ENCODE measurements at regions not wholly inside any gene's neighbourhood (a gene's known extent, or its start where the extent isn't known, plus 50 kb on each side); places are given as distances from the start of the nearest gene placed in this dataset.

GRCh38 chr13:111999352-111999751, 67.6 kb upstream of the SOX1 start:
- ChIA-PET RAD21 (ENCODE audit: unreplicated experiment) (no interaction called here), SMC1A (ENCODE audit: uncharacterized antibody, unreplicated experiment) (no interaction called here), CTCF (no interaction called here), POLR2A (no interaction called here)
- no peak for TF ChIP-seq BHLHE40 (IDR thresholded peaks at IDR 0.05; ENCODE audit: borderline replicate concordance in 1 of 2, low read depth in 2 of 2, low read length in 1 of 2)
- no peak for TF ChIP-seq KDM1A (IDR thresholded peaks at IDR 0.05; ENCODE audit: borderline replicate concordance)
- TF ChIP-seq SUPT20H (IDR thresholded peaks at IDR 0.05; ENCODE audit: borderline replicate concordance, control insufficient read depth, low read depth, low read length) = no peak
- H3K4me2 ChIP-seq (ENCODE audit: control insufficient read depth, insufficient read depth) = no peak overlapping the region
- no peaks in the 10 kb centered on the region for H3K79me2 ChIP-seq (ENCODE audit: control insufficient read depth, insufficient read depth, low read length)
- intact Hi-C loops (cut with micrococcal nuclease; ENCODE audit: unreplicated experiment) (no loop called here), in situ Hi-C loops (cut with MboI) (no loop called here)
- 11% methylated on average over 5 of the region's 5 CpGs for WGBS (ENCODE audit: insufficient coverage, insufficient replicate concordance, low lambda C conversion rate, missing lambda C conversion rate)
- BruUV-seq (replicated peaks) = no TSS peak
- no peak for ATAC-seq
- no peaks in the 10 kb centered on the region; the same call in 2 of the 3 replicates for H3K9me3 ChIP-seq (replicated peaks; ENCODE audit: control insufficient read depth, insufficient read depth, low read length)
- no peaks in the 10 kb centered on the region for H3K27me3 ChIP-seq (replicated peaks in 1 of 2; ENCODE audit: control insufficient read depth in 2 of 2, insufficient read depth in 2 of 2, low read length in 1 of 2)
- H3K4me1 ChIP-seq (ENCODE audit: control insufficient read depth, insufficient read depth, low read length) = no peaks in the 10 kb centered on the region
- no peak overlapping the region for H3K27ac ChIP-seq (ENCODE audit: control insufficient read depth, insufficient read depth)
- no peak overlapping the region for H3K4me3 ChIP-seq
- no peak overlapping the region for H3K9ac ChIP-seq (ENCODE audit: control insufficient read depth, insufficient read depth, low read length)
- no peak overlapping the region for H2AFZ ChIP-seq (ENCODE audit: control insufficient read depth, low read depth, low read length)
- DNase-seq (ENCODE audit: low read depth, low spot score) = no peak
- H3K36me3 ChIP-seq (ENCODE audit: control insufficient read depth in 2 of 2, insufficient read depth in 2 of 2, low read length in 1 of 2) = no peaks in the 10 kb centered on the region
- no peaks in the 10 kb centered on the region for H4K20me1 ChIP-seq (ENCODE audit: control insufficient read depth, insufficient read depth)
- FAIRE-seq = no peak

DNA sequence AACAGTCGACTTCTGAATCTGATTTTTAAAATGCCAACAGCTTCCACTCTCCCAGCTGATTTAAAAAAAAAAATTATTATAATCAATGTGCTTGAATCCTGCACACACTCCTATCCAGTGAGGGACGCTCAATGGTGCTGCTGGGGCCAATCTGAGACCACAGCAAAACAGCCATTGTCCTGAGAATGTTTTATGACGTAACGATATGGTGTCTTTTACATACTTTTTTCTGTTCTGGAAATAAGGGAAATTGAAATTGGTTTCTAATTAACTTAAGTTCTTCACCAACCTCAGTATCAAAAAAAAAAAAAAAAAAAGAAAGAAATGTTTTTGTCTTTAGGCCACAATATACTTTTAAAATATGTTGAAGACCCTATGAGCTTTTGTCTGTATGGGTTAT, 66.1 kb upstream of the SOX1 start:
- no TSS peak for BruUV-seq (replicated peaks)
- Histone ChIP-seq H3K9ac (ENCODE audit: control insufficient read depth, insufficient read depth, low read length) (no peak overlapping the region), H3K27me3 (replicated peaks in 1 of 2; ENCODE audit: control insufficient read depth in 2 of 2, insufficient read depth in 2 of 2, low read length in 1 of 2) (no peaks in the 10 kb centered on the region), H2AFZ (ENCODE audit: control insufficient read depth, low read depth, low read length) (no peak overlapping the region), H3K79me2 (ENCODE audit: control insufficient read depth, insufficient read depth, low read length) (no peaks in the 10 kb centered on the region), H4K20me1 (ENCODE audit: control insufficient read depth, insufficient read depth) (no peaks in the 10 kb centered on the region), H3K4me3 (no peak overlapping the region), H3K4me1 (ENCODE audit: control insufficient read depth, insufficient read depth, low read length) (no peaks in the 10 kb centered on the region), H3K36me3 (ENCODE audit: control insufficient read depth in 2 of 2, insufficient read depth in 2 of 2, low read length in 1 of 2) (no peaks in the 10 kb centered on the region), H3K9me3 (replicated peaks; ENCODE audit: control insufficient read depth, insufficient read depth, low read length) (no peaks in the 10 kb centered on the region; the same call in 2 of the 3 replicates), H3K4me2 (ENCODE audit: control insufficient read depth, insufficient read depth) (no peak overlapping the region), H3K27ac (ENCODE audit: control insufficient read depth, insufficient read depth) (no peak overlapping the region)
- ChIA-PET RAD21 (ENCODE audit: unreplicated experiment) (no interaction called here), CTCF (no interaction called here), POLR2A (no interaction called here), SMC1A (ENCODE audit: uncharacterized antibody, unreplicated experiment) (interaction anchor here (0.6 kb wide), 1 partner anchor 23 kb away, joined by 3 read pairs; no protein-coding TSS in a partner anchor)
- ATAC-seq (no peak), DNase-seq (ENCODE audit: low read depth, low spot score) (no peak), FAIRE-seq (no peak)
- WGBS (ENCODE audit: insufficient coverage, insufficient replicate concordance, low lambda C conversion rate, missing lambda C conversion rate) = 46% methylated on average over 4 of the region's 4 CpGs
- in situ Hi-C loops (cut with MboI) = no loop called here
- intact Hi-C loops (cut with micrococcal nuclease; ENCODE audit: unreplicated experiment) = no loop called here
- TF ChIP-seq, protein P1, sequence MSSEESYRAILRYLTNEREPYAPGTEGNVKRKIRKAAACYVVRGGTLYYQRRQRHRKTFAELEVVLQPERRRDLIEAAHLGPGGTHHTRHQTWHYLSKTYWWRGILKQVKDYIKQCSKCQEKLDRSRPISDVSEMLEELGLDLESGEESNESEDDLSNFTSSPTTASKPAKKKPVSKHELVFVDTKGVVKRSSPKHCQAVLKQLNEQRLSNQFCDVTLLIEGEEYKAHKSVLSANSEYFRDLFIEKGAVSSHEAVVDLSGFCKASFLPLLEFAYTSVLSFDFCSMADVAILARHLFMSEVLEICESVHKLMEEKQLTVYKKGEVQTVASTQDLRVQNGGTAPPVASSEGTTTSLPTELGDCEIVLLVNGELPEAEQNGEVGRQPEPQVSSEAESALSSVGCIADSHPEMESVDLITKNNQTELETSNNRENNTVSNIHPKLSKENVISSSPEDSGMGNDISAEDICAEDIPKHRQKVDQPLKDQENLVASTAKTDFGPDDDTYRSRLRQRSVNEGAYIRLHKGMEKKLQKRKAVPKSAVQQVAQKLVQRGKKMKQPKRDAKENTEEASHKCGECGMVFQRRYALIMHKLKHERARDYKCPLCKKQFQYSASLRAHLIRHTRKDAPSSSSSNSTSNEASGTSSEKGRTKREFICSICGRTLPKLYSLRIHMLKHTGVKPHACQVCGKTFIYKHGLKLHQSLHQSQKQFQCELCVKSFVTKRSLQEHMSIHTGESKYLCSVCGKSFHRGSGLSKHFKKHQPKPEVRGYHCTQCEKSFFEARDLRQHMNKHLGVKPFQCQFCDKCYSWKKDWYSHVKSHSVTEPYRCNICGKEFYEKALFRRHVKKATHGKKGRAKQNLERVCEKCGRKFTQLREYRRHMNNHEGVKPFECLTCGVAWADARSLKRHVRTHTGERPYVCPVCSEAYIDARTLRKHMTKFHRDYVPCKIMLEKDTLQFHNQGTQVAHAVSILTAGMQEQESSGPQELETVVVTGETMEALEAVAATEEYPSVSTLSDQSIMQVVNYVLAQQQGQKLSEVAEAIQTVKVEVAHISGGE (CRISPR knock-in tag; IDR thresholded peaks at IDR 0.05) = no peak
- TF ChIP-seq JUND (IDR thresholded peaks at IDR 0.05; ENCODE audit: low read depth, low read length) (no peak), PAX5 (IDR thresholded peaks at IDR 0.05; ENCODE audit: borderline replicate concordance, low read depth, low read length) (no peak), RELA (IDR thresholded peaks at IDR 0.05; ENCODE audit: borderline replicate concordance, partially characterized antibody) (no peak), MYC (IDR thresholded peaks at IDR 0.05; ENCODE audit: insufficient read depth, insufficient read length, insufficient replicate concordance, low read length, severe bottlenecking) (no peak), PAX8 (IDR thresholded peaks at IDR 0.05) (no peak), SREBF2 (IDR thresholded peaks at IDR 0.05; ENCODE audit: low read length) (no peak), STAT1 (conservative IDR thresholded peaks at IDR 0.05) (no peak), SUPT20H (IDR thresholded peaks at IDR 0.05; ENCODE audit: borderline replicate concordance, control insufficient read depth, low read depth, low read length) (no peak), ZNF622 (IDR thresholded peaks at IDR 0.05) (no peak), GATAD2B (conservative IDR thresholded peaks at IDR 0.05; ENCODE audit: low read depth) (no peak), ZZZ3 (IDR thresholded peaks at IDR 0.05; ENCODE audit: control insufficient read depth, insufficient read length, low read depth) (no peak)
- TF ChIP-seq, protein P2, sequence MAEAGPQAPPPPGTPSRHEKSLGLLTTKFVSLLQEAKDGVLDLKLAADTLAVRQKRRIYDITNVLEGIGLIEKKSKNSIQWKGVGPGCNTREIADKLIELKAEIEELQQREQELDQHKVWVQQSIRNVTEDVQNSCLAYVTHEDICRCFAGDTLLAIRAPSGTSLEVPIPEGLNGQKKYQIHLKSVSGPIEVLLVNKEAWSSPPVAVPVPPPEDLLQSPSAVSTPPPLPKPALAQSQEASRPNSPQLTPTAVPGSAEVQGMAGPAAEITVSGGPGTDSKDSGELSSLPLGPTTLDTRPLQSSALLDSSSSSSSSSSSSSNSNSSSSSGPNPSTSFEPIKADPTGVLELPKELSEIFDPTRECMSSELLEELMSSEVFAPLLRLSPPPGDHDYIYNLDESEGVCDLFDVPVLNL (IDR thresholded peaks at IDR 0.05; ENCODE audit: low read depth, low read length) = no peak

Data from GM12878 (cell line).